ENCODE measurements at regions not wholly inside any gene's neighbourhood (a gene's known extent, or its start where the extent isn't known, plus 50 kb on each side); places are given as distances from the start of the nearest gene placed in this dataset.

DNA sequence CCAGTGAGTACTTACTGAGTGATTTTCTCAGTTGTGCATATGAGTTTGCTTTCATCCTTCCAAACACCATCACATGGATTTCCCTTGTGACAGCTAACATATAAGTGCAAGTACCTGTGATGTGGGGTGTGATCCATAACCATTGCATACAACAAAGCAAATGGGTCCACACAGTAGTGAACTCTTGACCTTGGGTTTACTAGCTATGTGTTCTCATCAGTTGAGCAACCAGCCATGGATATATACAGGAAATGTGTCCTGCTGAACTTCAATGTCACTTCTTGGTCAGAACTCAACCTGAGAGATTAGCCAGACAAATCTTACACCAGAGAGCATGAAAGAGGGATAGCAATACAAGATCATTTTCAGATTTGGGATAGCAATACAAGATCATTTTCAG lies 420.9 kb upstream of the KCNH7 start:
- DNase-seq, result no peak

DNA sequence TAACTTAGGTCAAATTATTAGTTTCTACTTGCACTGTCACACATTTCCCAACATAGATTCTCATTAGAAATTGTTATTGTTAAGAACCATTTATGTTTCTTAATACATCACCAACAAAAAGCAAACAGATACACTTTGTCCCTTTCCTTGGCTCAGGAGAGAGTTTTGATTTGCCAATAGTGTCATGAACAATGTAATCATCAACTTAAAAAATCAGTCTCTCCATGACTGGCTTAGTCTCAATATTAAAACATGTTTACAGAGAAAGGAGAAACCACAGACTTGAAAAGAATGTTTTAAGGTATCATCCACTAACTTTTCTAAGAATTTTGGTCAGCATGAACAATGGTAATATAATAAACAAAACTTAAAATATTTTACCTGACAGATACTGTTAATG lies 416.5 kb upstream of the KCNH7 start:
- DNase-seq, result no peak

- no peak for DNase-seq
Measured at GRCh38 chr2:163253621-163254285, 415.2 kb upstream of the KCNH7 start.

GRCh38 chr2:163252199-163252598 lies 413.6 kb upstream of the KCNH7 start:
- DNase-seq, result no peak

DNA sequence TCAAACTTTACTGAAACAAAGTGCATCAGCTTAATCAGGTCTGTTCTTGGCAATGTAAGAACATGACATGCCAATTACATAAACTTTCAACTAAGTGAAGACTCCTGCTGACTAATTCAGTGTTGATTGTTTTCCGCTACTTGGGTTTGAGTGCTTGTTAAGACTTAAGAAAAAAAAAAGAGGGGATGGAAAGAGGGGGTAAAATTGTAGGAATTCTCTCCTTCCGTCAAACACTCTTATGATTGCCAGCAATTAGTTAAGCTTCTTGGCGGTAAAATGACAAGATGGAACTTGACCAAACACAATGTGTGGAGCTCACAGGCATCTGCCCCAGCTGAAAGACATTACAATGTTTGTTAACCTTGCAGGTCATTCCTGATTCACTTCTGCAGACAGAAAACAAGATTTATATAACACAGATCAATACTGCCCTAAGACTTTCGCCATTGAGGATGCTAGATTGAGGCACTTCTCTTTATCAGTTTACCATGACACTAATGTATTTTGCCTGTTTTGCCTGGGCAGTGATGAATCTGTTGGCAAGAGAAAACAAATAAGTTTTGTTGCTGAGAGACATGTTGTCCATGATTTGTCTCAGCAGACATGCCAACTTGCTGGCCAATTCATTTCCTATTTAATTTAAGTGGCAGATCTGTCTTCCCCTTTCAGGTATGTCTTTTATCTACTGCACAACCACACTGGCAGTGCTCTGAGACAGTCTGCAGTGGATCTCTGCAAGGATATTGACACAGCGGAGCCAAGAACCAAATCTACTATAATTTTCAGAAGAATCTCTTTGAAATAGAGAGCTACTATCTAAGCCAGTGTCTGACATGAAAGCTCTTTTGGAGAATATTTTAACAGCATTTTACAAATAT lies 410.0 kb upstream of the KCNH7 start:
- DNase-seq, result no peak

GRCh38 chr2:163247847-163248220 lies 409.3 kb upstream of the KCNH7 start:
- DNase-seq, result no peak

DNA sequence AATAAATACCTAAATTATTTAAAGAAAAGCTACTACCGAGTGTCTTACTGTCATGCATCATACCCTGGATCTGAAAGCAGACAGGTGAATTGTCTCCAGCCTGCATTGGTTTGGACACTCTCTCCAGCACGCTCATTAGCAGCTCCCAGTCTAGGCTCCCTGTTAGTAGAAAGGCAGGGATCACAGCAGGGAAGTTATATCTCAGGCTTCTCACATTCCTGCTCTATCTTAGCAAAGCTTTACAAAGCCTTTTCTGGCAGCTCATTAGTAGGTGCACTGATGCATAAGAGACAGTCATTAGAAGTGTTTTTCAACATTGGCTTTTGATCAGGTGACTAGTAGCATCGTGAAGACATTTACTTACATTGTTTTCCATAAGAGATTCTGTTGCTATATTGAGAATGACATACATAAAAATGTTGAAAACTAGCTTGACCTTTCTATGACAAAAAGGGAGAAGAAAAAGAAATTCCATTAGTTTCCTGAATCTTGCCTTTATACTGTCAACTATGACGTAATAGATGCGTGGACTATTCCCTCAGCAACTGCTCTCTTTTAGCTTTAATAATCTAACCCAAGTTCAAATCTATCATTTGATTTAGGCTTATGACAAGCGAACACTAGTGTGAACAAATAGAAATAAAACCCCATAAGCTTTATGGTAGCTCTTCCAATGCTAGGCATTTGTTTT lies 408.7 kb upstream of the KCNH7 start:
- no peak for DNase-seq

DNA sequence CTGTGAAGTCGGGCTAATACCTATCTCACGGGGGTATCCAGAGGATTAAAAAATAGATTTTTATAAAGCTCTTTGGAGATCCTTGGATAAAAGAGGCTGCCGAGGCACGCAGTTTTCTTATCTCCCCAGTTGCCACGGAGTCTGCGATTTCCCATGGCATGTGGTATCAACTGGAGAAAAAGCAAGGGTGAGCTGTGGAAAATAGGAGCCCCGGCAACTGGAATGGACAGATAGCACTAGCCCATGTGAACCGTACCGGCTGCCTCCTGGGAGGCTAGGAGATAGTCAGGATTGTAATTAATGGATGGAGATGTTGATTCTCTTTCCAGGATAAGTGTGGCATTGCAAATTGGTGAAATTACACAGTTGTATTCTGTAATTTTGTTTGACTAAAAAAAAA lies 407.6 kb upstream of the KCNH7 start:
- DNase-seq, result no peak

DNA sequence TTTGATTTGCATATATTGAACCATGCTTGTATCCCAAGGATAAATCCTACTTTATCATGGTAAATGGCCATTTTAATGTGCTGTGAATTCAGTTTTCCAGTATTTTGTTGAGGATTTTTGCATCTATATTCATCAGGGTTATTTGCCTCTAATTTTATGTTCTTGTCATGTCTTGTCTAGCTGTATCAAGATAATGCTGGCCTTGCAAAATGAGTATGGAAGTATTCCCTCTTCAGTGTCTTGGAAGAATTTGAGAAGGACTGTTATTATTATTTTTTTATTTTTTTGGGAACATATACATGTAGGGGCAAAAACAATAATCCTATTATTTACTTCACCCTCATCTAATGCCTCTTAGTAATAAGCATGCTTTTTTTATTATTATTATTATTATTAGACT lies 398.0 kb upstream of the KCNH7 start:
- no peak for DNase-seq

- DNase-seq, result no peak
Measured at GRCh38 chr2:163231666-163232065, 393.1 kb upstream of the KCNH7 start.

- no peak for DNase-seq
Measured at GRCh38 chr2:163213661-163214081, 375.1 kb upstream of the KCNH7 start.

GRCh38 chr2:163210430-163210918 lies 371.9 kb upstream of the KCNH7 start:
- DNase-seq, result no peak

DNA sequence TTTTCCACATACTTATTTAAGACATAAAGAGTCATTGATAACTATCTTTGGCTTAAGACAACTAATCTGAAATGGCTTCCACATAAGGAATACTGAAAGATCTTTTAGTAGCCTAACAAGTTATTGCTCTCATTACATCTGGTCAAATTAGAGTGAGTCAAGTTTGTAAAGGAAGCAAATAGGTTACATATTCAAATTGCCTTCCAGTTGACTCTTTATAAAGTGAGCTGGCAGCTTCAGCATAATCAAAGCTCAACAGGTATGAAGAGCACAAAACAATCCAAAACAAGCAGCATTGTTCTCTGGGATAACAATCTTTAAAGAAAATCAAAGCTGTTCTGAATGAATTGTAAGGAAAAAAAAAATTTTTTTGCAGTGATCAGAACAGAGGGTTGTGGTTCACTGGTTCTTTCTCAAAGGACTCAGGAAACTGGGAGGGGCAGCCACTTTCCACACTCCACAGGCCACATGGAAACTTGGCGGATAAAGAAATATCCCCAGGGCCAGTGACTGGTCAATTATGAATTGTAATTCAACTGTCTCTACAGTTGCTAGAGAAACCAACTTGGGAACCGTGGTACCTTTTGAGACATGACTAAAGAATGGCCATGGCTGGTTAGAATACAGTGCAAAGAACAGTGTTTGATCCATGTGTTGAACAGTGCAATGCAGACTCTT lies 369.3 kb upstream of the KCNH7 start:
- no peak for DNase-seq

DNA sequence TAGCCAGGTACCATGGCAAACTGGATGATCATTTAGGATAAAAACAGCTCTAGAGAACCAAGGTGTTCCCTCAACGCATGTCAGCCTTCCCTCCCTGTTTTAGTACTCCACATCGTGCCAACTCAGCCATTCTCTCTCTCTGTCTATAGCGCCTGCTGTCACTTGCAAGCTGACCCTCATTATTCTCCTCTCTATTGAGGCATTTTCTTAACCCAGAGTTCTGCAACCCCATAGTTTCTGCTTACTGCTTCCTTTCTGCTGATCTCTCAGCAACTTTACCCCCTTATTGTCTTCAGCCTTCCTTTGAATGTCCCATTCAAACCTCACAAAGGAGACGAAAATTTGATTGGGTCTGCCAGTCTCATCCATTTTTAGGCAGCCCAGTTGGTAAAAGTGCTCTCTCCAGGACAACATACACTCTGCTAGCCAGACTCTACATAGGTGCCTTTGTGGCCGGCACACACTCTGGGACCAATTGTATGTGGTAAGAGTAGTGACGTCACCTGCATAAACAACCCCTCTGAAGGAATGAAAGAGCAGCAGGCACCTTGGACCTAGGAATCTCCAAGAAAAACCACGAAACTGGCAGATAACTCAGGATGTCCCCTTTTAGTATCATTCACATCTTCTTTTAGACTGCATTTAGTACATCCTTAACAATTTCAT lies 367.2 kb upstream of the KCNH7 start:
- no peak for DNase-seq

GRCh38 chr2:163200741-163201140 lies 362.2 kb upstream of the KCNH7 start:
- no peak for DNase-seq

DNA sequence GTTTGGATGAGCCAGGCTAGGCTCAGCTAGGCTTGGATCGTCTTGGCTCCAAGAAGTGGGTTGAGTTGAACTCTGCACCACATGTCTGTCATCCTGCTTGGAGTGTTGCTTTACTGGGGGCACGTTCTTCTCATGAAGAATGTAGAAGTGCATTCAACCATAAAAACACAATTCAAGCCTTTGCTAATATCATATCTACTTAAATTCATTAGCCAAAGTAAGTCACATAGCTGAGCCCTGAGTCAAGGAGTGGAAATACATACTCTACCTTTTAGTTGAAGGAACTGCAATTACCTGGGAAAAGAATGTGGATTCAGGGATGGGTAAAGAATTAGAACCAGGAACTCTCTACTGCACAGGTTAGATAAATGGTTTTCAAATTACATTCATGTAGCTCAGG lies 360.4 kb upstream of the KCNH7 start:
- DNase-seq, result no peak

DNA sequence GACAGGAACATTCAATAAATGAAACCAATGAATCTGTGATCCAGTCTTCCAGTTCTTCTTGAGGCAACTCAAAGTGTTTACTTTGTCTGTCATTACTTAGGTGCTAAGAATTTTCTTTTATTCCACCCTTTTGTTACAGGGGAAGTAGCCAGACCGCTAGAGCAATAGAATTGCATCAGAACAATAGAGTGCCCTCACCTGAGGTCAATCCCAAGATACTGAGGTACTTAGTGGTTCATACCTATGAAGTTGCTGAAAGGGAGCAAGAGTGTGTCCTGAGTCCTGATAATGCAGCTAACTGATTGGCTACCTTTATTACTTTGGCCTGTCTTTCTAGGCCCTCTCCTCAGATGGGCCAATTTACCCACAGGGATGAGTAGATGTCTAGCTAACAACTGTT lies 359.4 kb upstream of the KCNH7 start:
- DNase-seq, result no peak

GRCh38 chr2:163191372-163191771 lies 352.8 kb upstream of the KCNH7 start:
- DNase-seq, result peak; percentile 13

GRCh38 chr2:163187995-163188655 lies 349.6 kb upstream of the KCNH7 start:
- DNase-seq, result no peak

- no peak for DNase-seq
Measured at GRCh38 chr2:163187119-163187518, 348.6 kb upstream of the KCNH7 start.

- DNase-seq, result no peak
Measured at GRCh38 chr2:163185160-163185559, 346.6 kb upstream of the KCNH7 start.

- no peak for DNase-seq
Measured at GRCh38 chr2:163182764-163183354, 344.3 kb upstream of the KCNH7 start.

Measured in NCI-H526 treated with DMSO at 0.1 percent for 48 hours (cell line).